HAP-1 (cell line): ENCODE measurements at regions not wholly inside any gene's neighbourhood (a gene's known extent, or its start where the extent isn't known, plus 50 kb on each side); places are given as distances from the start of the nearest gene placed in this dataset.
A peak's percentile ranks its signal among the peaks of the same experiment; 100 is the strongest.

ENCODE experiments used
- DNase-seq, 2 experiments: peaks; one replicate each; pipeline ENCODE4 v3.0.0-alpha.2; 2016 to 2020; ENCODE audit warnings: low spot score in 2 of 2
- H3K27me3 ChIP-seq: fragments of 250-450 bp; sonication (Bioruptor Pico); 2 replicates; pipeline ENCODE4 v1.5.1; 2020; ENCODE audit warnings: low read depth, mild to moderate bottlenecking, moderate library complexity
- H3K36me3 ChIP-seq: fragments of 250-450 bp; sonication (Bioruptor Pico); replicated peaks from 2 replicates; pipeline ENCODE4 v1.5.1; 2020; ENCODE audit warnings: mild to moderate bottlenecking
- H3K4me1 ChIP-seq: fragments of 250-450 bp; sonication (Bioruptor Pico); 2 replicates; pipeline ENCODE4 v1.5.1; 2020; ENCODE audit warnings: mild to moderate bottlenecking
- H3K4me3 ChIP-seq: fragments of 250-450 bp; sonication (Bioruptor Pico); 2 replicates; pipeline ENCODE4 v1.5.1; 2020; ENCODE audit warnings: mild to moderate bottlenecking, moderate library complexity
- H3K9me3 ChIP-seq: fragments of 250-450 bp; sonication (Bioruptor Pico); 2 replicates; pipeline ENCODE4 v1.5.1; 2020; ENCODE audit warnings: mild to moderate bottlenecking, moderate library complexity
- in situ Hi-C: fragments of 300-500 bp; cut with MboI; formaldehyde crosslinking; loops from 3 replicates; pipeline ENCODE4 v1.14.3; 2020; ENCODE audit warnings: low sequenced_read_pairs, inconsistent platforms, mixed read lengths

- no peak overlapping the region for H3K4me3 ChIP-seq
- in situ Hi-C loops: no loop called here
- peak in 1 of 2 experiments; percentile 30 for DNase-seq
- H3K27me3 ChIP-seq: no peaks in the 10 kb centered on the region
- H3K4me1 ChIP-seq: peaks cover 16% of the 10 kb centered on the region
- H3K36me3 ChIP-seq: no peaks in the 10 kb centered on the region
- H3K9me3 ChIP-seq: no peaks in the 10 kb centered on the region
Measured at GRCh38 chr10:61302124-61302523, 151.1 kb downstream of the TMEM26 start.

DNA sequence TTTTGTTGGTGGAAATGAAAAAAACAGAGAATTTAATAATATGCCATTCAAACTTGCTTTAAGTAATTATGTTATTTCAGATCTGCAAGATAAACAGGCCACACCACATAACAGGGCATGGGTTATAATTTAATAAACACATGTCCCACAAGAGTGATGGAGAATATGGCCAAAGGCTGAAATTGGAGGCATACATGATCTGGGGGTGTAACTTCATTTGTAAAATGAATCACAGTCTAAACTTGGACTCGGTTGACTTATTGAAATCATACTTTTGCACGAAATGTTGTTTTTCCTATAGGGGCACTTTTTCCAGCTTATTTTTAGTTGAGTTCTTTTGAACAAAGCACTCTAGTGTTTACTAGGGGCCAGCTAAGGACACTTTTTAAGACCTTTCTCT, 151.6 kb downstream of the TMEM26 start:
- no peak overlapping the region for H3K4me3 ChIP-seq
- no peaks in the 10 kb centered on the region for H3K9me3 ChIP-seq
- H3K4me1 ChIP-seq: peaks cover 16% of the 10 kb centered on the region
- no peaks in the 10 kb centered on the region for H3K36me3 ChIP-seq
- in situ Hi-C loops: no loop called here
- DNase-seq: peak in 1 of 2 experiments; percentile 20
- no peaks in the 10 kb centered on the region for H3K27me3 ChIP-seq

DNA sequence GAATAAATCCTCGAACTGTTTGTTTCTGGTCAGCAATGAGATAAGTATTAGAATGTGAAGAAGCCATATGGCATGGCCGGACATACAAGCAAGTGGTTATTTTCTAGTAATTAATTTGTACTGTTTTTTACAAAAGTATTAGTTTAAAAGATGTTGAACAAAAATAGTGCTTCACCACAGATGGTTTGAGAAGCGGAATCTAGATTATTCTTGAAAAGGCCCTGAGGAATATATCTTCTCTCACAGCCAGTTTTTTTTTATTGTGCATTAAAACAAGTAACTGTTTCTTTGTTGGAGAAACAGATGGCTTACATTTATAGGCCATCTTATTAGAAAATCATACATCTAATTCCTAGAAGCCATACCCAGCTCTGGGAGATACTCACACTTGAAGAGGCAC, 153.3 kb downstream of the TMEM26 start:
- in situ Hi-C loops: loop anchor here (25.0 kb wide), 2 partner anchors 163 to 488 kb away; no protein-coding TSS in a partner anchor
- DNase-seq: no peak
- Histone ChIP-seq H3K4me3 (no peak overlapping the region), H3K27me3 (no peaks in the 10 kb centered on the region), H3K9me3 (no peaks in the 10 kb centered on the region), H3K4me1 (peaks cover 16% of the 10 kb centered on the region), H3K36me3 (no peaks in the 10 kb centered on the region)

- peaks cover 11% of the 10 kb centered on the region for H3K4me1 ChIP-seq
- H3K9me3 ChIP-seq: no peaks in the 10 kb centered on the region
- H3K36me3 ChIP-seq: no peaks in the 10 kb centered on the region
- in situ Hi-C loops: loop anchor here (25.0 kb wide), 2 partner anchors 162 to 487 kb away; no protein-coding TSS in a partner anchor
- no peak overlapping the region for H3K4me3 ChIP-seq
- DNase-seq: no peak
- H3K27me3 ChIP-seq: no peaks in the 10 kb centered on the region
Measured at GRCh38 chr10:61299156-61299555, 154.0 kb downstream of the TMEM26 start.

- no peak overlapping the region for H3K4me3 ChIP-seq
- no peaks in the 10 kb centered on the region for H3K27me3 ChIP-seq
- H3K36me3 ChIP-seq: no peaks in the 10 kb centered on the region
- in situ Hi-C loops: loop anchor here (25.0 kb wide), 2 partner anchors 161 to 486 kb away; no protein-coding TSS in a partner anchor
- no peaks in the 10 kb centered on the region for H3K9me3 ChIP-seq
- H3K4me1 ChIP-seq: peaks cover 10% of the 10 kb centered on the region
- no peak for DNase-seq
Measured at GRCh38 chr10:61298194-61298593, 155.0 kb downstream of the TMEM26 start.

- Histone ChIP-seq H3K4me3 (no peak overlapping the region), H3K4me1 (peaks cover 2% of the 10 kb centered on the region), H3K9me3 (no peaks in the 10 kb centered on the region), H3K36me3 (no peaks in the 10 kb centered on the region), H3K27me3 (no peaks in the 10 kb centered on the region)
- in situ Hi-C loops: loop anchor here (25.0 kb wide), 2 partner anchors 159 to 484 kb away; no protein-coding TSS in a partner anchor
- DNase-seq: no peak
Measured at GRCh38 chr10:61296161-61296560, 157.0 kb downstream of the TMEM26 start.

GRCh38 chr10:61294131-61294530, 159.1 kb downstream of the TMEM26 start:
- no peak for DNase-seq
- in situ Hi-C loops: loop anchor here (25.0 kb wide), 2 partner anchors 157 to 482 kb away; no protein-coding TSS in a partner anchor
- no peaks in the 10 kb centered on the region for H3K27me3 ChIP-seq

GRCh38 chr10:61289813-61290212, 163.4 kb downstream of the TMEM26 start:
- Histone ChIP-seq H3K4me3 (no peak overlapping the region), H3K4me1 (no peaks in the 10 kb centered on the region), H3K36me3 (no peaks in the 10 kb centered on the region), H3K9me3 (no peaks in the 10 kb centered on the region), H3K27me3 (no peaks in the 10 kb centered on the region)
- no peak for DNase-seq
- in situ Hi-C loops: loop anchor here (25.0 kb wide), 2 partner anchors 153 to 478 kb away; no protein-coding TSS in a partner anchor

More at GRCh38 chr10:61294131-61294530, 159.1 kb downstream of the TMEM26 start:
- Histone ChIP-seq H3K4me1 (no peaks in the 10 kb centered on the region), H3K36me3 (no peaks in the 10 kb centered on the region), H3K4me3 (no peak overlapping the region), H3K9me3 (no peaks in the 10 kb centered on the region)

DNA sequence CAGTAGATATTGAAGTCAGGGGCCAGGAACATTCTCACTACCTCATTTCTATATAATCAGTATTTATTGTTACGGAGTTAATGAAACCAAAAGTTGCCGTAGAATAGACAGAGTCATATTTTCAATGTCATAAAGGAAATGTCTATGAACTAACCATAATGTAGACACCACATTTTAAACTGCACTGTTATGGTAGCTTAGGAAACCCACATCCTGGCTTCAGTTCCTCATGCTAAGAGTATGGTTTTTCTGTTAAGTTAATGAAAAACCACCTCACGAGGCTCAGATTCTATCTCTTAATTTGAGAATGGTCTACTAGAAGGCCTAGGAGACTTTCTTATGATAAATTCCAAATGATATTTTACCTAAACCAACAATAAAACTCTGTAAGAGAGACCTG, 166.5 kb downstream of the TMEM26 start:
- H3K4me3 ChIP-seq: no peak overlapping the region
- H3K9me3 ChIP-seq: no peaks in the 10 kb centered on the region
- DNase-seq: no peak
- no peaks in the 10 kb centered on the region for H3K36me3 ChIP-seq
- no peaks in the 10 kb centered on the region for H3K27me3 ChIP-seq
- H3K4me1 ChIP-seq: no peaks in the 10 kb centered on the region
- in situ Hi-C loops: loop anchor here (25.0 kb wide), 2 partner anchors 149 to 474 kb away; no protein-coding TSS in a partner anchor

DNA sequence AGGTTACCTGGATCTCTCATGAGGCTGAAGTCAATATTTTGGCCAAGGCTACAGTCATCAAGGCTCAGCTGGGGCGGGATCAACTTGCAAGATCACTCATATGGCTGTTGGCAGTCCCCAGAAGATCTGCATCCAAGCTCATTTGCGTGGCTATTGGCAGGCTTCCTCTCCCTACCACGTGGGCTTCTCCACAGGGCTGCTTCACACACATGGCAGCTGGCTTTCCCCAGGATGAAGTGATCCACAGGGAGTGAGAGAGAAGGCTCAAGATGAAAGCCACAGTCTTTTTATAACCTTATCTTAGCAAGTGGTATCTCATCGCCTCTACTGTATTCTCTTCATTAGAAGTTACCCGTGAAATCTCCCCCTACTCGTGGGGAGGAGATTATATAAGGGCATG, 167.4 kb downstream of the TMEM26 start:
- DNase-seq: no peak
- no peaks in the 10 kb centered on the region for H3K9me3 ChIP-seq
- in situ Hi-C loops: loop anchor here (25.0 kb wide), 2 partner anchors 148 to 473 kb away; no protein-coding TSS in a partner anchor
- H3K4me1 ChIP-seq: no peaks in the 10 kb centered on the region
- H3K36me3 ChIP-seq: no peaks in the 10 kb centered on the region
- no peak overlapping the region for H3K4me3 ChIP-seq
- no peaks in the 10 kb centered on the region for H3K27me3 ChIP-seq

- DNase-seq: peak; percentile 13 to 52
- no peaks in the 10 kb centered on the region for H3K27me3 ChIP-seq
- H3K4me1 ChIP-seq: no peaks in the 10 kb centered on the region
- no peaks in the 10 kb centered on the region for H3K36me3 ChIP-seq
- in situ Hi-C loops: loop anchor here (25.0 kb wide), 2 partner anchors 147 to 472 kb away; no protein-coding TSS in a partner anchor
- no peak overlapping the region for H3K4me3 ChIP-seq
- H3K9me3 ChIP-seq: no peaks in the 10 kb centered on the region
Measured at GRCh38 chr10:61284222-61284890, 168.8 kb downstream of the TMEM26 start.

DNA sequence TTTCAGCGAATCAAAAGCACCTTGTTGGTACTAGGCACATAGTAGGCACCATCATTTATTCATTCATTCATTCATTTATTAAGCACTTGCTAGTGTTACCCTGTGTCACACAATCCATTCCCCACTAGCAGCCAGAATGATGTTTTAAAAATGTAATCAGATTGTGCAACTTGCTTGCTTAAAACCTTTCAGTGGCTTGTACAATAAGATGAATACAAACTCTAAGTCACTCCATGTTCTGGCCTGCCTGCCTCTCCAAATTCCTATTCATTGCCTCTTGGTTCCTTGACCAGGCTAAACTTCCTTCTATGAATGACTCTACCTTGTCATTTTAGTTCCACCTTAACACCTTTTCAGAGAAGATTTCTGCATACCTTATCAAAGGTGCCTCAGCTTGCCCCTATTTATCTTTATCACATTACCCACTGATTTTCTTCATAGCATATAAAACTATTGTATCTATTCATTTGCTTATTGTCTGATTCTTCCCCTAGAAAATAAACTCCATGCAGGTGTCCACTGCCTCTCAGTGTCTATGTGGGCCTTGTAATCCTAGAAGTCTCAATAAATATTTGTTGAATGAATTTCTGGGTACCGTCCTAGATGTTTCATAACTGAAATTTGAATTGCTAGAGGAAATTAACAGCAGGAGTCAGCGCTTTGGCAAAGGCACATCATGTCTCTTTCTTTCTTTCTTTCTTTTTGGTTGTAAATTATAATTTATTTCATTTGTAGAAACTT, 169.5 kb downstream of the TMEM26 start:
- Histone ChIP-seq H3K36me3 (no peaks in the 10 kb centered on the region), H3K9me3 (no peaks in the 10 kb centered on the region), H3K27me3 (no peaks in the 10 kb centered on the region), H3K4me1 (no peaks in the 10 kb centered on the region), H3K4me3 (no peak overlapping the region)
- no peak for DNase-seq
- in situ Hi-C loops: loop anchor here (25.0 kb wide), 2 partner anchors 146 to 471 kb away; no protein-coding TSS in a partner anchor

DNA sequence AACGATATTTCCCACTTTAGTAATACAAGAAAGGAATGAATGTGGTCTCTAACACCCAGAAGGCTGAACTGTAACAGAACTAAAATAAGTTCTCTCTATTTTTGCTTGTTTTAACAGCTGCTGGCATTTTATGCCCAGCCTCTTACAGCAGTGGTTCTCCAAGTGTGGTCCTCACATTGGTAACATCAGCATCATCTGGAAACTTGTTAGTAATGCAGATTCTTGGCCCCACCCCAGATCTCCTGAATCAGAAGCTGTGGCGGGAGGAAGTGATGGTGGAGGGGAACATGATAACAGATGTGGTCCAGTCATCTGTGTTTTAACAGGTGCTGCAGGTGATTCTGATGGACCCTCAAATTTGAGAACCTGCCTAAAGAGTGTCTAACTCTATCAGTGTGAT, 170.1 kb downstream of the TMEM26 start:
- Histone ChIP-seq H3K27me3 (no peaks in the 10 kb centered on the region), H3K4me1 (no peaks in the 10 kb centered on the region), H3K4me3 (no peak overlapping the region), H3K9me3 (no peaks in the 10 kb centered on the region), H3K36me3 (no peaks in the 10 kb centered on the region)
- in situ Hi-C loops: loop anchor here (25.0 kb wide), 2 partner anchors 146 to 471 kb away; no protein-coding TSS in a partner anchor
- DNase-seq: no peak

DNA sequence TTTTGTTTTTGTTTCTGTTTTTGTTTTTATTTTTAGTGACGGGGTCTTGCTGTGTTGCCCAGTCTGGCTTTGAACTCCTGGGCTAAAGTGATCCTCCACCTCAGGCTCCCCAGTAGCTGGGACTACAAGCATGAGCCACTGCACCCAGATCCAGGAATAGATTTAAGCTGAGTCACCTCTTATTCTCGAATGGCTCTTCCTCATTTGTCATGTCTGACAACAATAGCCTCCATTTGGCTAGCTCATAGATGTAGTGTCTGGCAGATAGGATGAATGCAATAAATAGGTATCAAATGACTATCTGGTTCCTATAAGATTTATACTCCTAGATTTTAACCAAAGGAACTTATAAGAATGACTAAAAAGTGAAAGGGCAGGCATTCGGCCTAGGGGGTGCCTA, 172.9 kb downstream of the TMEM26 start:
- Histone ChIP-seq H3K27me3 (no peaks in the 10 kb centered on the region), H3K4me3 (no peak overlapping the region), H3K36me3 (no peaks in the 10 kb centered on the region), H3K4me1 (no peaks in the 10 kb centered on the region; the same call in 1 of the 2 replicates), H3K9me3 (no peaks in the 10 kb centered on the region)
- no peak for DNase-seq
- in situ Hi-C loops: loop anchor here (25.0 kb wide), 2 partner anchors 143 to 468 kb away; no protein-coding TSS in a partner anchor
